Uterus (tissue), 2 donors: ENCODE measurements at regions not wholly inside any gene's neighbourhood (a gene's known extent, or its start where the extent isn't known, plus 50 kb on each side); places are given as distances from the start of the nearest gene placed in this dataset.

Experiments
- CTCF ChIP-seq, 4 experiments: fragments of 200-600 bp in 2 of 4; fragments of 450-650 bp in 2 of 4; sonication (generic) in 2 of 4; IDR thresholded peaks; one replicate each; pipeline ENCODE4 v1.5.1; 2016 to 2019; ENCODE audit warnings: antibody characterized with exemption in 4 of 4, mild to moderate bottlenecking in 2 of 4, moderate library complexity in 1 of 4
- POLR2A ChIP-seq, 2 donors: fragments of 450-650 bp; IDR thresholded peaks; one replicate each; pipeline ENCODE4 v1.6.1; 2016; ENCODE audit warnings: antibody characterized with exemption in 2 of 2, mild to moderate bottlenecking in 1 of 2, moderate library complexity in 1 of 2

GRCh38 chr1:58133562-58133961, 413.0 kb downstream of the OMA1 start:
- TF ChIP-seq CTCF (IDR thresholded peaks at IDR 0.05) (no peak), POLR2A (IDR thresholded peaks at IDR 0.05) (no peak)
